IMR-90 (cell line): ENCODE measurements at regions not wholly inside any gene's neighbourhood (a gene's known extent, or its start where the extent isn't known, plus 50 kb on each side); places are given as distances from the start of the nearest gene placed in this dataset.

Experiments used
- ATAC-seq: fragments of 200-7000 bp; cut with Tn5 transposase; 2 replicates; pipeline ENCODE4 v1.9.1; 2020; ENCODE audit warnings: low read depth, mild to moderate bottlenecking, moderate library complexity
- BruUV-seq: library from RNA; stranded (reverse); fragments of 400-500 nt; replicated peaks from 2 replicates; lab custom pipeline; 2021; lab: Mats Ljungman, UMichigan
- CTCF ChIA-PET: fragments of 300-600 bp; formaldehyde crosslinking; extraction: SDS; loops from one replicate; lab custom pipeline; 2021; ENCODE audit warnings: antibody characterized with exemption; lab: Yijun Ruan, JAX
- POLR2A ChIA-PET: fragments of 300-600 bp; sonication (Branson Sonifier 250); formaldehyde crosslinking; loops from one replicate; lab custom pipeline; 2022; ENCODE audit warnings: antibody characterized with exemption; ENCODE audit not compliant: unreplicated experiment; lab: Charles Lee
- DNase-seq: peaks from one replicate; pipeline ENCODE4 v3.0.0; 2013
- H2AFZ ChIP-seq: replicated peaks from 2 replicates; pipeline ENCODE3; 2013; ENCODE audit warnings: low read length, mild to moderate bottlenecking; ENCODE audit not compliant: poor library complexity
- H2AK5ac ChIP-seq: 2 replicates; pipeline ENCODE4 v1.6.1; 2013; ENCODE audit warnings: low read depth, low read length, inconsistent platforms
- H2AK9ac ChIP-seq: replicated peaks from 2 replicates; pipeline ENCODE3; 2013; ENCODE audit warnings: mild to moderate bottlenecking, low read depth, low read length, moderate library complexity; ENCODE audit not compliant: poor library complexity
- H2BK120ac ChIP-seq: 2 replicates; pipeline ENCODE4 v1.6.1; 2013; ENCODE audit warnings: low read depth, low read length, inconsistent platforms
- H2BK15ac ChIP-seq: 3 replicates; pipeline ENCODE4 v1.6.1; 2013; ENCODE audit warnings: low read depth, low read length, inconsistent platforms
- H2BK20ac ChIP-seq: 2 replicates; pipeline ENCODE4 v1.6.1; 2013; ENCODE audit warnings: low read depth, mild to moderate bottlenecking, inconsistent platforms, low read length, moderate library complexity
- H2BK5ac ChIP-seq: 2 replicates; pipeline ENCODE4 v1.6.1; 2013; ENCODE audit warnings: mild to moderate bottlenecking, low read depth, low read length, inconsistent platforms; ENCODE audit not compliant: poor library complexity, severe bottlenecking
- H3K14ac ChIP-seq: replicated peaks from 2 replicates; pipeline ENCODE4 v1.6.1; 2013; ENCODE audit warnings: low read depth, low read length, inconsistent platforms
- H3K18ac ChIP-seq: 2 replicates; pipeline ENCODE4 v1.6.1; 2013; ENCODE audit warnings: low read depth, low read length, control low read depth
- H3K23ac ChIP-seq: 2 replicates; pipeline ENCODE4 v1.6.1; 2013; ENCODE audit warnings: low read depth, low read length, inconsistent platforms
- H3K27ac ChIP-seq: 2 replicates; pipeline ENCODE4 v1.5.1; 2013; ENCODE audit warnings: mild to moderate bottlenecking, control low read depth, low read length; ENCODE audit not compliant: insufficient read depth
- H3K27me3 ChIP-seq: 2 replicates; pipeline ENCODE4 v1.6.1; 2013; ENCODE audit warnings: low read length; ENCODE audit not compliant: control insufficient read depth, insufficient read depth
- H3K36me3 ChIP-seq: 2 replicates; pipeline ENCODE4 v1.6.1; 2013; ENCODE audit warnings: low read length, mixed read lengths; ENCODE audit not compliant: control insufficient read depth, insufficient read depth
- H3K4ac ChIP-seq: 2 replicates; pipeline ENCODE4 v1.6.1; 2013; ENCODE audit warnings: low read depth, low read length, inconsistent platforms
- H3K4me1 ChIP-seq: 2 replicates; pipeline ENCODE4 v1.6.1; 2013; ENCODE audit warnings: low read length, mixed read lengths; ENCODE audit not compliant: control insufficient read depth, insufficient read depth
- H3K4me2 ChIP-seq: 2 replicates; pipeline ENCODE4 v1.6.1; 2013; ENCODE audit warnings: low read depth, mild to moderate bottlenecking, control low read depth, low read length, moderate library complexity
- H3K4me3 ChIP-seq: 2 replicates; pipeline ENCODE4 v1.5.1; 2013; ENCODE audit warnings: low read depth, mild to moderate bottlenecking, control low read depth, low read length, moderate library complexity; ENCODE audit not compliant: insufficient read depth
- H3K56ac ChIP-seq: 2 replicates; pipeline ENCODE4 v1.6.1; 2013; ENCODE audit warnings: low read length, inconsistent platforms; ENCODE audit not compliant: insufficient read depth; ENCODE audit errors: extremely low read depth
- H3K79me1 ChIP-seq, 2 experiments: 2 replicates each; pipeline ENCODE4 v1.6.1; 2013; ENCODE audit warnings: low read length in 2 of 2, inconsistent platforms in 1 of 2, low read depth in 1 of 2
- H3K9ac ChIP-seq: 2 replicates; pipeline ENCODE4 v1.6.1; 2013; ENCODE audit warnings: low read depth, low read length, control low read depth
- H3K9me1 ChIP-seq: 2 replicates; pipeline ENCODE4 v1.6.1; 2013; ENCODE audit warnings: low read length, inconsistent platforms; ENCODE audit not compliant: insufficient read depth
- H3K9me3 ChIP-seq: 2 replicates; pipeline ENCODE4 v1.6.1; 2013; ENCODE audit warnings: low read length; ENCODE audit not compliant: control insufficient read depth, insufficient read depth
- H4K20me1 ChIP-seq: 2 replicates; pipeline ENCODE4 v1.6.1; 2013; ENCODE audit warnings: low read length, inconsistent platforms; ENCODE audit not compliant: insufficient read depth
- H4K5ac ChIP-seq: 2 replicates; pipeline ENCODE4 v1.6.1; 2013; ENCODE audit warnings: mild to moderate bottlenecking, low read depth, low read length, control low read depth
- H4K8ac ChIP-seq, 2 experiments: 2 replicates each; pipeline ENCODE4 v1.6.1; 2013; ENCODE audit warnings: low read depth in 2 of 2, low read length in 2 of 2, control low read depth in 1 of 2, inconsistent platforms in 1 of 2
- H4K91ac ChIP-seq: 2 replicates; pipeline ENCODE4 v1.6.1; 2013; ENCODE audit warnings: low read depth, low read length, inconsistent platforms; ENCODE audit not compliant: insufficient read depth
- BHLHE40 ChIP-seq: fragments of 150-350 bp; IDR thresholded peaks from 2 replicates; pipeline ENCODE4 v1.6.1; 2016; ENCODE audit warnings: mild to moderate bottlenecking, low read depth, low read length
- CEBPB ChIP-seq: IDR thresholded peaks from 2 replicates; pipeline ENCODE4 v1.6.1; 2012; ENCODE audit warnings: low read depth, low read length, improper control_type of control experiment
- CHD1 ChIP-seq: IDR thresholded peaks from 2 replicates; pipeline ENCODE4 v1.6.1; 2012; ENCODE audit warnings: low read depth, low read length, improper control_type of control experiment
- CTCF ChIP-seq: conservative IDR thresholded peaks from 2 replicates; pipeline ENCODE4 v1.5.1; 2012; ENCODE audit warnings: mild to moderate bottlenecking, low read depth, low read length, improper control_type of control experiment
- ELK1 ChIP-seq: fragments of 150-350 bp; IDR thresholded peaks from 2 replicates; pipeline ENCODE4 v1.6.1; 2016; ENCODE audit warnings: low read depth, mild to moderate bottlenecking, low read length, moderate library complexity, borderline replicate concordance
- FOS ChIP-seq: fragments of 150-350 bp; IDR thresholded peaks from 2 replicates; pipeline ENCODE4 v1.6.1; 2016; ENCODE audit warnings: low read depth, low read length
- MAFK ChIP-seq: IDR thresholded peaks from 2 replicates; pipeline ENCODE4 v1.6.1; 2012; ENCODE audit warnings: low read depth, low read length, improper control_type of control experiment
- MAZ ChIP-seq: IDR thresholded peaks from 2 replicates; pipeline ENCODE4 v1.6.1; 2012; ENCODE audit warnings: low read depth, mild to moderate bottlenecking, low read length, improper control_type of control experiment, moderate library complexity, borderline replicate concordance
- MXI1 ChIP-seq: IDR thresholded peaks from 2 replicates; pipeline ENCODE4 v1.6.1; 2012; ENCODE audit warnings: low read depth, mild to moderate bottlenecking, low read length, moderate library complexity, borderline replicate concordance
- NFE2L2 ChIP-seq: fragments of 150-350 bp; IDR thresholded peaks from 2 replicates; pipeline ENCODE4 v1.6.1; 2016; ENCODE audit warnings: low read depth, mild to moderate bottlenecking, low read length
- POLR2A ChIP-seq: IDR thresholded peaks from 2 replicates; pipeline ENCODE4 v1.6.1; 2012; ENCODE audit warnings: mild to moderate bottlenecking, low read depth, low read length
- RAD21 ChIP-seq: IDR thresholded peaks from 2 replicates; pipeline ENCODE4 v1.6.1; 2012; ENCODE audit warnings: low read length, improper control_type of control experiment
- RCOR1 ChIP-seq: IDR thresholded peaks from 2 replicates; pipeline ENCODE4 v1.6.1; 2012; ENCODE audit warnings: mild to moderate bottlenecking, low read length, improper control_type of control experiment; ENCODE audit not compliant: insufficient replicate concordance
- RFX5 ChIP-seq: IDR thresholded peaks from 2 replicates; pipeline ENCODE4 v1.8.0; 2012; ENCODE audit warnings: low read depth, mild to moderate bottlenecking, low read length, moderate library complexity
- SMC3 ChIP-seq: fragments of 150-350 bp; IDR thresholded peaks from 2 replicates; pipeline ENCODE4 v1.6.1; 2016; ENCODE audit warnings: low read depth, mild to moderate bottlenecking, antibody characterized with exemption, low read length, moderate library complexity
- USF2 ChIP-seq: fragments of 150-350 bp; IDR thresholded peaks from 2 replicates; pipeline ENCODE4 v1.6.1; 2017; ENCODE audit warnings: mild to moderate bottlenecking, antibody characterized with exemption, low read length, low read depth
- dilution Hi-C: fragments of 300-500 bp; cut with HindIII; formaldehyde crosslinking; loops from one replicate; pipeline ENCODE4 v1.14.3; 2018; ENCODE audit warnings: low sequenced_read_pairs; ENCODE audit not compliant: unreplicated experiment
- in situ Hi-C: fragments of 300-500 bp; cut with MboI; formaldehyde crosslinking; loops from 3 replicates; pipeline ENCODE4 v1.14.3; 2019; ENCODE audit warnings: low sequenced_read_pairs, inconsistent platforms, mixed read lengths
- intact Hi-C: fragments of 100-400 bp; cut with micrococcal nuclease; formaldehyde crosslinking; loops from 2 replicates; pipeline ENCODE4 v1.10.0; 2022

- CTCF ChIA-PET = no interaction called here
- Histone ChIP-seq H3K4ac (no peak overlapping the region), H2BK5ac (no peak overlapping the region), H3K9ac (no peak overlapping the region), H4K5ac (no peak overlapping the region), H4K91ac (no peak overlapping the region), H2BK120ac (no peak overlapping the region), H4K20me1 (no peaks in the 10 kb centered on the region), H3K27me3 (no peaks in the 10 kb centered on the region), H3K18ac (no peak overlapping the region), H3K4me1 (no peaks in the 10 kb centered on the region), H3K27ac (no peak overlapping the region), H4K8ac (no peak overlapping the region), H3K23ac (no peak overlapping the region), H3K9me3 (peaks cover 6% of the 10 kb centered on the region), H3K36me3 (no peaks in the 10 kb centered on the region), H3K4me2 (no peak overlapping the region), H2AFZ (no peak overlapping the region), H3K9me1 (no peaks in the 10 kb centered on the region), H2BK15ac (no peak overlapping the region), H3K56ac (no peak overlapping the region), H3K4me3 (no peak overlapping the region), H3K79me1 (no peaks in the 10 kb centered on the region), H3K14ac (no peak overlapping the region), H2AK5ac (no peak overlapping the region), H2BK20ac (no peak overlapping the region), H2AK9ac (no peak overlapping the region)
- BruUV-seq = no TSS peak
- no peak for ATAC-seq
- TF ChIP-seq CTCF (no peak), CHD1 (no peak), RCOR1 (no peak), ELK1 (no peak), NFE2L2 (no peak), SMC3 (no peak), BHLHE40 (no peak), USF2 (no peak), MAZ (no peak), MXI1 (no peak), FOS (no peak), POLR2A (no peak), RFX5 (no peak), RAD21 (no peak), MAFK (no peak), CEBPB (no peak)
- in situ Hi-C loops = no loop called here
- DNase-seq = no peak
- POLR2A ChIA-PET = no interaction called here
- intact Hi-C loops = no loop called here
- dilution Hi-C loops = no loop called here
Measured at GRCh38 chr2:51379997-51380396, 348.1 kb upstream of the NRXN1 start.
